ENCODE measurements at regions not wholly inside any gene's neighbourhood (a gene's known extent, or its start where the extent isn't known, plus 50 kb on each side); places are given as distances from the start of the nearest gene placed in this dataset.
"Not testable (repeated sequence)": the region's sequence is repeated elsewhere in the genome, so short reads cannot be mapped to it uniquely, and the experiment has no call there.

- no peak overlapping the region for H3K9ac ChIP-seq (ENCODE audit: low read length)
- no peaks in the 10 kb centered on the region for H3K27me3 ChIP-seq (ENCODE audit: insufficient read depth, low read length)
- no peaks in the 10 kb centered on the region for H3K79me2 ChIP-seq (ENCODE audit: insufficient read depth, low read length)
- no peaks in the 10 kb centered on the region for H3K9me3 ChIP-seq (ENCODE audit: control insufficient read depth in 1 of 2, insufficient read depth in 1 of 2, low read depth in 1 of 2, low read length in 2 of 2)
- H3K4me3 ChIP-seq (replicated peaks in 1 of 2; ENCODE audit: low read depth in 1 of 2, low read length in 2 of 2), result no peak overlapping the region
- H4K20me1 ChIP-seq (ENCODE audit: insufficient read depth), result no peaks in the 10 kb centered on the region
- H3K36me3 ChIP-seq (ENCODE audit: control insufficient read depth in 1 of 2, insufficient read depth in 2 of 2, low read length in 2 of 2), result no peaks in the 10 kb centered on the region
- no peak overlapping the region for H3K27ac ChIP-seq (ENCODE audit: low read depth, low read length)
- intact Hi-C loops (cut with micrococcal nuclease), result no loop called here
- no peaks in the 10 kb centered on the region for H3K9me2 ChIP-seq (ENCODE audit: insufficient read depth)
- no peaks in the 10 kb centered on the region for H3K4me1 ChIP-seq (ENCODE audit: control insufficient read depth in 1 of 2, insufficient read depth in 2 of 2, low read length in 2 of 2)
- H2AFZ ChIP-seq (ENCODE audit: low read depth, low read length, poor library complexity, severe bottlenecking), result no peak overlapping the region
- POLR2A ChIA-PET, result no interaction called here
- TF ChIP-seq RAD21 (IDR thresholded peaks at IDR 0.05; ENCODE audit: low read depth) (no peak), ELF1 (IDR thresholded peaks at IDR 0.05; ENCODE audit: borderline replicate concordance, low read depth) (no peak), EZH2 (IDR thresholded peaks at IDR 0.05) (no peak)
- DNase-seq (ENCODE audit: low read depth, low spot score), result no peak
- no TSS peak for BruUV-seq (replicated peaks)
- no peak overlapping the region for H3K4me2 ChIP-seq (ENCODE audit: low read length)
- CTCF ChIA-PET, result no interaction called here
- no peak for ATAC-seq
- RAD21 ChIA-PET (ENCODE audit: low non-redundant PET in 1 of 2, low total read pairs in 2 of 2, uncharacterized antibody in 2 of 2, unreplicated experiment in 2 of 2), result no interaction called here
Measured at GRCh38 chr6:80956898-80957297, 795.6 kb downstream of the TENT5A start.

- DNase-seq (ENCODE audit: low read depth, low spot score); H3K9me2 ChIP-seq (ENCODE audit: insufficient read depth); H3K36me3 ChIP-seq (ENCODE audit: control insufficient read depth in 1 of 2, insufficient read depth in 2 of 2, low read length in 2 of 2); RAD21 ChIA-PET (ENCODE audit: low non-redundant PET in 1 of 2, low total read pairs in 2 of 2, uncharacterized antibody in 2 of 2, unreplicated experiment in 2 of 2); CTCF ChIA-PET; H4K20me1 ChIP-seq (ENCODE audit: insufficient read depth); intact Hi-C loops (cut with micrococcal nuclease); POLR2A ChIA-PET; H3K79me2 ChIP-seq (ENCODE audit: insufficient read depth, low read length); H3K27ac ChIP-seq (ENCODE audit: low read depth, low read length); H3K4me2 ChIP-seq (ENCODE audit: low read length); H3K9ac ChIP-seq (ENCODE audit: low read length); H2AFZ ChIP-seq (ENCODE audit: low read depth, low read length, poor library complexity, severe bottlenecking); ATAC-seq; H3K4me3 ChIP-seq (replicated peaks in 1 of 2; ENCODE audit: low read depth in 1 of 2, low read length in 2 of 2); H3K9me3 ChIP-seq (ENCODE audit: control insufficient read depth in 1 of 2, insufficient read depth in 1 of 2, low read depth in 1 of 2, low read length in 2 of 2); H3K27me3 ChIP-seq (ENCODE audit: insufficient read depth, low read length); BruUV-seq (replicated peaks); H3K4me1 ChIP-seq (ENCODE audit: control insufficient read depth in 1 of 2, insufficient read depth in 2 of 2, low read length in 2 of 2): not testable (repeated sequence)
Measured at GRCh38 chr6:80952479-80952878, 800.0 kb downstream of the TENT5A start.

- DNase-seq (ENCODE audit: low read depth, low spot score), result no peak
- ATAC-seq, result no peak
- H3K4me3 ChIP-seq (replicated peaks in 1 of 2; ENCODE audit: low read depth in 1 of 2, low read length in 2 of 2), result no peak overlapping the region
- no peaks in the 10 kb centered on the region for H3K9me3 ChIP-seq (ENCODE audit: control insufficient read depth in 1 of 2, insufficient read depth in 1 of 2, low read depth in 1 of 2, low read length in 2 of 2)
- TF ChIP-seq ATF3 (IDR thresholded peaks at IDR 0.05), result no peak
- TF ChIP-seq RAD21 (IDR thresholded peaks at IDR 0.05; ENCODE audit: low read depth), result no peak
- no peak for TF ChIP-seq ZFX (IDR thresholded peaks at IDR 0.05)
- CTCF ChIA-PET, result no interaction called here
- no peak overlapping the region for H3K4me2 ChIP-seq (ENCODE audit: low read length)
- no peaks in the 10 kb centered on the region for H3K27me3 ChIP-seq (ENCODE audit: insufficient read depth, low read length)
- no peaks in the 10 kb centered on the region for H3K79me2 ChIP-seq (ENCODE audit: insufficient read depth, low read length)
- no peak overlapping the region for H3K27ac ChIP-seq (ENCODE audit: low read depth, low read length)
- H4K20me1 ChIP-seq (ENCODE audit: insufficient read depth), result no peaks in the 10 kb centered on the region
- intact Hi-C loops (cut with micrococcal nuclease), result no loop called here
- no TSS peak for BruUV-seq (replicated peaks)
- POLR2A ChIA-PET, result no interaction called here
- H3K9me2 ChIP-seq (ENCODE audit: insufficient read depth), result no peaks in the 10 kb centered on the region
- no peaks in the 10 kb centered on the region for H3K4me1 ChIP-seq (ENCODE audit: control insufficient read depth in 1 of 2, insufficient read depth in 2 of 2, low read length in 2 of 2)
- RAD21 ChIA-PET (ENCODE audit: low non-redundant PET in 1 of 2, low total read pairs in 2 of 2, uncharacterized antibody in 2 of 2, unreplicated experiment in 2 of 2), result no interaction called here
- H3K36me3 ChIP-seq (ENCODE audit: control insufficient read depth in 1 of 2, insufficient read depth in 2 of 2, low read length in 2 of 2), result no peaks in the 10 kb centered on the region
- H3K9ac ChIP-seq (ENCODE audit: low read length), result no peak overlapping the region
- no peak overlapping the region for H2AFZ ChIP-seq (ENCODE audit: low read depth, low read length, poor library complexity, severe bottlenecking)
Measured at GRCh38 chr6:80946402-80946801, 806.1 kb downstream of the TENT5A start.
